ENCODE measurements at regions not wholly inside any gene's neighbourhood (a gene's known extent, or its start where the extent isn't known, plus 50 kb on each side); places are given as distances from the start of the nearest gene placed in this dataset.
A peak's percentile ranks its signal among the peaks of the same experiment; 100 is the strongest.

GRCh38 chr1:57644667-57645066 lies 220.8 kb upstream of the DAB1 start:
- H3K9ac ChIP-seq (ENCODE audit: low read length): no peak overlapping the region
- no peak overlapping the region for H2AFZ ChIP-seq (ENCODE audit: low read depth, low read length)
- H3K27ac Mint-ChIP-seq (ENCODE audit: unreplicated experiment): no peak overlapping the region
- no peak overlapping the region for H3K4me3 Mint-ChIP-seq (ENCODE audit: unreplicated experiment)
- no peaks in the 10 kb centered on the region for H3K9me3 Mint-ChIP-seq (ENCODE audit: unreplicated experiment)
- H3K79me2 ChIP-seq (ENCODE audit: insufficient read depth, low read length): no peaks in the 10 kb centered on the region
- peaks cover under 1% of the 10 kb centered on the region for H3K27me3 ChIP-seq (ENCODE audit: insufficient read depth, low read length)
- no peak overlapping the region for H3K4me2 ChIP-seq (ENCODE audit: low read length)
- no peak overlapping the region for H3K4me3 ChIP-seq (ENCODE audit: insufficient read depth, low read depth, low read length)
- no peaks in the 10 kb centered on the region for H3K4me1 Mint-ChIP-seq (ENCODE audit: low read depth, unreplicated experiment)
- H4K20me1 ChIP-seq (ENCODE audit: insufficient read depth, low read length): no peaks in the 10 kb centered on the region
- no peak for TF ChIP-seq EZH2 (IDR thresholded peaks at IDR 0.05; ENCODE audit: insufficient read depth, low read length)
- TF ChIP-seq CTCF (IDR thresholded peaks at IDR 0.05; ENCODE audit: insufficient read depth, low read depth, low read length): no peak
- peaks cover 20% of the 10 kb centered on the region for H3K27me3 Mint-ChIP-seq (ENCODE audit: low read depth, unreplicated experiment)
- H3K9me3 ChIP-seq (ENCODE audit: insufficient read depth, low read depth, low read length): no peaks in the 10 kb centered on the region
- no peaks in the 10 kb centered on the region for H3K36me3 Mint-ChIP-seq (ENCODE audit: low read depth, unreplicated experiment)
- H3K4me1 ChIP-seq (ENCODE audit: insufficient read depth, low read length): no peaks in the 10 kb centered on the region
- no peaks in the 10 kb centered on the region for H3K36me3 ChIP-seq (ENCODE audit: insufficient read depth, low read length)
- no peak overlapping the region for H3K27ac ChIP-seq (ENCODE audit: low read depth, low read length)
- FAIRE-seq (no peak), DNase-seq (ENCODE audit: low read depth) (no peak)

GRCh38 chr1:57638239-57638638 lies 214.4 kb upstream of the DAB1 start:
- Histone ChIP-seq H3K4me1 (ENCODE audit: insufficient read depth, low read length) (no peaks in the 10 kb centered on the region), H3K27me3 (ENCODE audit: insufficient read depth, low read length) (peaks cover 2% of the 10 kb centered on the region), H3K4me3 (ENCODE audit: insufficient read depth, low read depth, low read length) (no peak overlapping the region), H2AFZ (ENCODE audit: low read depth, low read length) (no peak overlapping the region), H4K20me1 (ENCODE audit: insufficient read depth, low read length) (no peaks in the 10 kb centered on the region), H3K9ac (ENCODE audit: low read length) (no peak overlapping the region), H3K4me2 (ENCODE audit: low read length) (no peak overlapping the region), H3K79me2 (ENCODE audit: insufficient read depth, low read length) (no peaks in the 10 kb centered on the region), H3K27ac (ENCODE audit: low read depth, low read length) (no peak overlapping the region), H3K9me3 (ENCODE audit: insufficient read depth, low read depth, low read length) (no peaks in the 10 kb centered on the region), H3K36me3 (ENCODE audit: insufficient read depth, low read length) (no peaks in the 10 kb centered on the region)
- no peak for TF ChIP-seq EZH2 (IDR thresholded peaks at IDR 0.05; ENCODE audit: insufficient read depth, low read length)
- TF ChIP-seq CTCF (IDR thresholded peaks at IDR 0.05; ENCODE audit: insufficient read depth, low read depth, low read length): no peak
- Mint-ChIP-seq H3K27me3 (ENCODE audit: low read depth, unreplicated experiment) (peaks cover 4% of the 10 kb centered on the region), H3K36me3 (ENCODE audit: low read depth, unreplicated experiment) (no peaks in the 10 kb centered on the region), H3K4me3 (ENCODE audit: unreplicated experiment) (no peak overlapping the region), H3K27ac (ENCODE audit: unreplicated experiment) (no peak overlapping the region), H3K4me1 (ENCODE audit: low read depth, unreplicated experiment) (peaks cover 4% of the 10 kb centered on the region), H3K9me3 (ENCODE audit: unreplicated experiment) (no peaks in the 10 kb centered on the region)
- no peak for FAIRE-seq
- DNase-seq (ENCODE audit: low read depth): no peak

GRCh38 chr1:57637155-57637554 lies 213.3 kb upstream of the DAB1 start:
- H3K9me3 Mint-ChIP-seq (ENCODE audit: unreplicated experiment): no peaks in the 10 kb centered on the region
- Histone ChIP-seq H3K79me2 (ENCODE audit: insufficient read depth, low read length) (no peaks in the 10 kb centered on the region), H3K27ac (ENCODE audit: low read depth, low read length) (no peak overlapping the region), H4K20me1 (ENCODE audit: insufficient read depth, low read length) (no peaks in the 10 kb centered on the region), H3K4me2 (ENCODE audit: low read length) (no peak overlapping the region), H3K9ac (ENCODE audit: low read length) (no peak overlapping the region), H3K27me3 (ENCODE audit: insufficient read depth, low read length) (peaks cover 2% of the 10 kb centered on the region), H3K36me3 (ENCODE audit: insufficient read depth, low read length) (no peaks in the 10 kb centered on the region), H3K9me3 (ENCODE audit: insufficient read depth, low read depth, low read length) (no peaks in the 10 kb centered on the region), H2AFZ (ENCODE audit: low read depth, low read length) (no peak overlapping the region), H3K4me1 (ENCODE audit: insufficient read depth, low read length) (no peaks in the 10 kb centered on the region), H3K4me3 (ENCODE audit: insufficient read depth, low read depth, low read length) (no peak overlapping the region)
- no peak overlapping the region for H3K27ac Mint-ChIP-seq (ENCODE audit: unreplicated experiment)
- no peak overlapping the region for H3K4me3 Mint-ChIP-seq (ENCODE audit: unreplicated experiment)
- DNase-seq (ENCODE audit: low read depth) (peak; percentile 5), FAIRE-seq (no peak)
- H3K4me1 Mint-ChIP-seq (ENCODE audit: low read depth, unreplicated experiment): peaks cover 10% of the 10 kb centered on the region
- no peaks in the 10 kb centered on the region for H3K36me3 Mint-ChIP-seq (ENCODE audit: low read depth, unreplicated experiment)
- TF ChIP-seq EZH2 (IDR thresholded peaks at IDR 0.05; ENCODE audit: insufficient read depth, low read length): no peak
- TF ChIP-seq CTCF (IDR thresholded peaks at IDR 0.05; ENCODE audit: insufficient read depth, low read depth, low read length): no peak
- no peaks in the 10 kb centered on the region for H3K27me3 Mint-ChIP-seq (ENCODE audit: low read depth, unreplicated experiment)

All from astrocyte (in vitro differentiated cells and primary cell).